Epithelial cell of esophagus (primary cell): ENCODE measurements at regions not wholly inside any gene's neighbourhood (a gene's known extent, or its start where the extent isn't known, plus 50 kb on each side); places are given as distances from the start of the nearest gene placed in this dataset.

Experiments used
- DNase-seq: peaks from one replicate; pipeline ENCODE4 v3.0.0; 2010; ENCODE audit warnings: low read depth
- H3K4me3 ChIP-seq: 2 replicates; pipeline ENCODE4 v1.5.1; 2011; ENCODE audit warnings: mild to moderate bottlenecking, low read length, control low read depth
- CTCF ChIP-seq: IDR thresholded peaks from 2 replicates; pipeline ENCODE4 v1.5.1; 2011; ENCODE audit warnings: low read depth, mild to moderate bottlenecking, low read length, control low read depth, inconsistent platforms; ENCODE audit not compliant: insufficient read depth; ENCODE audit errors: missing control alignments

GRCh38 chr5:13019729-13020128 is 924.8 kb downstream of the DNAH5 start:
- no peak for DNase-seq
- no peak overlapping the region for H3K4me3 ChIP-seq
- no peak for TF ChIP-seq CTCF

GRCh38 chr5:13003457-13003856 is 941.0 kb downstream of the DNAH5 start:
- DNase-seq = no peak
- TF ChIP-seq CTCF = no peak
- no peak overlapping the region for H3K4me3 ChIP-seq

GRCh38 chr5:12999667-13000066 is 944.8 kb downstream of the DNAH5 start:
- TF ChIP-seq CTCF = no peak
- no peak overlapping the region for H3K4me3 ChIP-seq
- peak; percentile 0 for DNase-seq

GRCh38 chr5:12985142-12985541 is 959.3 kb downstream of the DNAH5 start:
- no peak overlapping the region for H3K4me3 ChIP-seq
- DNase-seq = no peak
- TF ChIP-seq CTCF = no peak

- no peak for DNase-seq
- TF ChIP-seq CTCF = no peak
- no peak overlapping the region for H3K4me3 ChIP-seq
Observed at GRCh38 chr5:12974856-12975255, 969.6 kb downstream of the DNAH5 start.

- no peak for DNase-seq
- TF ChIP-seq CTCF = no peak
- H3K4me3 ChIP-seq = no peak overlapping the region
Observed at GRCh38 chr5:12965804-12966203, 978.7 kb downstream of the DNAH5 start.

- DNase-seq = no peak
- no peak overlapping the region for H3K4me3 ChIP-seq
- no peak for TF ChIP-seq CTCF
Observed at GRCh38 chr5:12959713-12960112, 984.8 kb downstream of the DNAH5 start.
